GM21447 (cell line): ENCODE measurements at regions not wholly inside any gene's neighbourhood (a gene's known extent, or its start where the extent isn't known, plus 50 kb on each side); places are given as distances from the start of the nearest gene placed in this dataset.

Experiments used
- ATAC-seq: cut with Tn5 transposase; IDR thresholded peaks from one replicate; pipeline ENCODE4 v1.9.1; 2021; ENCODE audit not compliant: unreplicated experiment

DNA sequence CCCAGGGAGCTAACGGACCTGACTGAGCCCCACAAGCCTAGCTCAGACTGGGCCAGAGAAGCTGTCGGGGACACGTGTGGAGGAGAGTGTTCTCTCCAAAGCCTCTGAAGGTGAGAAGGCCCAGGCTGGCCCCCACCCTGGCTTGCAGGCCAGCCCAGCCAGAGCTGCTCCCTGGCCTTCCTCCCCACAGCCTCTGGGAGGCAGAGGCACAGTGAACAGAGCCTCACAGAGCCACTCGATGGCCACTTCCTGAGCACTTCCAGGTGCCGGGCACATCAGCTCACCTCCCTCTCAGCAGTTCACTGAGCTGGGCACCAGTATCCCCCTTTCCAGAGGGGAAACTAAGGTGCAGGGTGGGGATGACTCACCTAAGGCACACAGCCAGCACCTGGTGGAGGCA lies 109.4 kb upstream of the LINGO1 start:
- ATAC-seq = no peak

DNA sequence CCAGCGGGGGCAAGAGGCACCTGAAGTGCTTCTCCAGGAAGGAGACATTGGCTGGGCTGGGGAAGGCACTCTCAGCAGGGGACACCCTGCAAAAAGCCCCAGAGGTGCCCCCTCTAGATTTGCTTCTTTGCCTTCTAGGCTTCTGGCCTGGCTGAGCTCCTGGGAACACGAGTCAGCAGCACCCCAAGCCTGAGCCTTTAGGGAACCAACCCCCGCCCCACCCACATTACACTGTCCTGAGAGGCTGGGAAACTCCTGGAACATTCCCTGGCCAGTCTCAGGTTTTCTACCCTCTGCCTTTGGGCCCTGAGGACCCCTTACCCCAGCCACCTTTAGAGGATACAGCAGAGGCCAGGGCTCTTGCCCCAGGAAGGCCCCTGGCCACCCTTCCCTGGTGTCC lies 108.4 kb upstream of the LINGO1 start:
- ATAC-seq = no peak

DNA sequence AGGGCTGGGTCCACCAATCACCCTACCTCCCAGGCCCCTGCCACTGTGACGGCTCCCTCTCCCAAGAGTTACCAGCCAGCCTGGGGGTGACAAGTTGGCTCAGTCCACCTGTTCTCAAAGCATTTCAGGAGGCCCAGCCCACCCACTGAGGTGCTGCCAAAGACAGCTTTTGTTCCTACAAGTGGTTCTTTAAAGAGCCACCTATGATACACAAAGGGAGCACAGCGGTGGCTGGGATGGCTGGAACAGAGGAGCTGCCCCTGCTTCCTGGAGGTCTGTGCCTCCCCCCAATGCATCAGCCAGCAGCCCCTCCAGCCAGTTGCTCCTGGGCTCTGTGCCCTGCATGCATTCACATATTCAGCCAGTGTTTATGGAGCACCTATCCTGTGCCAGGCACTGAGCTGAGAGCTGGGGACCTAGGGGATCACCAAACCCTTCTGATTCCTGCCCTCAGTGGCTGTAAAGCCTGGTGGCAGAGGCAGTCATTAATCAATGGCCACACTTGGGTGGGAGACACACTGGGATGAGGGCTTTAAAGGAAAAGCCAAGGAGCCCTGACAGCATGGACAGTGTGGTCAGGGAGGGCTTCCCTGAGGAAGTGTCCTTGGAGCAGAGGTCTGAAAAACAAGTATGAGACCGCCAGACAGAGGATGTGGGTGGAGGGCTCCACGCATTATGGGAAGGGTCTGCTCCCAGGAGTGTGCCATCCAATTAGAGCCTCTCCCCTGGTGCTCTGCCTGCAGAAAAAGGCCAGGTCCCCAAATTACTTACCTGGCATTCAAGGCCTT lies 107.1 kb upstream of the LINGO1 start:
- ATAC-seq = no peak

DNA sequence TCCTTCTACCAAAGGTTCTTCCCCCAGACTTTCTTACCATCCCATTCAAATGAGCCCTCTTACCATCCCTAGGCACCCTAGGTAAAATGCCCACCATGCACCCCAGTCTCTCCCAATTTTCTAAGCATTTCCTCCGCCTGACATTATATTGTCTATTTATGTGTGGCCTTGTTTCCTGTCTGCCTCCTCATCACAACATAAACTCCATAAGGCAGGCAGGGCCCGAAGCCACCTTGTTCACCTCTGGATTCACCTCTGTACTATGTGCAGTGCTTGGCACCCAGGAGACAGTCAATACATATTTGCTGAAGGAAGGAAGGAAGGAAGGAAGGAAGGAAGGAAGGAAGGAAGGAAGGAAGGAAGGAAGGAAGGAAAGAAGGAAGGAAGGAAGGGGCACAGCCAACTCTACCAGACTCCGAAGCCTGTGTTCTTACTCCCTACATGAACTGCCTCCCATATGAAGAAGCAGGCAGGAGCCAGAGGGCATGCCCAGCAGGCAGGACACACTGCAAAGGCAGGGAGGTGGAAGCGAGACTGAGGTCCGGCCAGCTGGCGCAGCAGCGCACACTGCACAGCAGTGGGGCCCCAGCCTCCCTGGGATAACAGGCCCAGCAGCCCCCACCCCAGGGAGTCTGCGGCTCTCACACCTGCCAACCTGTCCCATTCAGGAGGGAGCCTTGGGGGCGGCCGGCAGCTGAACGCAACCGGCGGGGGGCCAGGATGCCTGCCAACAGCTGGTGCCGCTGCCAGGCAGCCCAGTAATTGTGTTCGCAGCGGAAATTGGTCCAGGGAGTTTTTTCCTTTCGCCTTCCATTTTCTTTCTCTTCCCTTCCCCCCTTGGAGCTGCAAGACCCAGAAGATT lies 106.0 kb upstream of the LINGO1 start:
- no peak for ATAC-seq

DNA sequence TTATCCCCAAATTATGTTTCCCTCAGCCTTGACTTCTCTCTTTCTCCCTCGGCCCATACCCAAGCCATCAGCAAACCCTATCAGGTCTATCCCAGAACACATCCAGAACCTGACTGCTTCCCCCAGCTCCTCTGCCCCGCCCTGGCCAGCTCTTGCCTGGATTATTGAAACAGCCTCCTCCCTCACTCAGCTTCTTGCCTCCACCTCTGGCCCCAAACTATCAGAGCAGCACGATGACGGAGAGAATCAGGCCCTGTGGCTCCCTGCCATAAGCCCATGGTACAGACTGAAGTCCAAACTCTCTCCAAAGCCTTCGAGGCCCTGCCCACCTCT lies 105.3 kb upstream of the LINGO1 start:
- ATAC-seq = no peak

DNA sequence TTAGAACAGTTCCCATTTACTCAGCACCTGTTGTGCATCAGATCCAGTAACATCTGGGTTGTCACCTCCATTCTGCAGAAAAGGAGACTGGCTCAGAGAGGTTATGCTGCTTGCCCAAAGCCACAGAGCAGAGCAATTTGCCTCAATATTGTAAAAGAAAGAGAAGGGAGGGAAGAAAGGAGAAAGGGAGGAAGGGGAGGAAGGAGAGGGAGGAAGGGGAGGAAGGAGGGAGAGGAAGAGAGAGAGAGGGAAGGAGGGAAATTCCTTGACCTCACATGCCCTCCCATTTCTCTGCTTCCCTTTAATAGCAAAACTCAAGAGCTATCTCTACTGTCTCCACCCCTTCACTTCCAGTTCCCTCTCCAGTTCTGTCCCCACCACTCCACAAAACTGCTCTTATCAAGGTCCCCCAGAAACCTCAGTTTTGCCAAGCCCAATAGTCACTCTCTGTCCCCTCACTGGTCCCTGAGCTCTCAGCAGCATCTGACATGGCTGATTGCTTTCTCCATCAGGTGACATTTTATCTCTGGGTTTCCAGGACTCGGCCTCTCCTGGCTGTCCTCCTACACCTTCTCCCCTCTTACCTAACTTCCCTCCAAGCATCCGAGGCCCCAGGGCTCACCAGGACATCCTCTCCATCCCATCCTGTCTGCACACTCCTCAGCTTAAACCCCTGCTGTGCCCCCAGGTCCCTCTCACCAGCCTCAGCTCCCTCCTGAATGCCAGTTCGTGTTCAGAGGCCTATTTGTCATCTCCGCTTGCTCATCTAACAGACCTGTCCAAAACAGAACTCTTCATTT lies 104.7 kb upstream of the LINGO1 start:
- ATAC-seq = no peak

DNA sequence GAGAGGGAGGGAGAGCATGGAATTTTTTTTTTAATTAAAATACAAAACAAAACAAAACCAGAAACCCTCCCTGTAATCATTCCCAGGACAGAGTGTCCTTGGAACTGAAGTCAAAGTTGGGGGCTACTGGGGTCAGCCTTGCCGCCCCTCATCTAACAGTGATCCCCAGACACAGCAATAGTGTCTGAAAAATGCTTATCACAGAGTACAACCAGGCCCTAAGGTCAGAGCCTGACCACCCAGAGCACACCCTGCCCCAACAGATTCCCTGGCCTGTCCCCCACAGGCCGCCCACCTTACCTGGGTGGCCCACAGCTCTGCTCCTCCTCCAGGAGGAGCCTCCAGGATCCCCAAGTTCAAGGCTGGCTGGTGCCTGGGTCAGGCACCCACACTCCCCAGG lies 101.6 kb upstream of the LINGO1 start:
- ATAC-seq = no peak

DNA sequence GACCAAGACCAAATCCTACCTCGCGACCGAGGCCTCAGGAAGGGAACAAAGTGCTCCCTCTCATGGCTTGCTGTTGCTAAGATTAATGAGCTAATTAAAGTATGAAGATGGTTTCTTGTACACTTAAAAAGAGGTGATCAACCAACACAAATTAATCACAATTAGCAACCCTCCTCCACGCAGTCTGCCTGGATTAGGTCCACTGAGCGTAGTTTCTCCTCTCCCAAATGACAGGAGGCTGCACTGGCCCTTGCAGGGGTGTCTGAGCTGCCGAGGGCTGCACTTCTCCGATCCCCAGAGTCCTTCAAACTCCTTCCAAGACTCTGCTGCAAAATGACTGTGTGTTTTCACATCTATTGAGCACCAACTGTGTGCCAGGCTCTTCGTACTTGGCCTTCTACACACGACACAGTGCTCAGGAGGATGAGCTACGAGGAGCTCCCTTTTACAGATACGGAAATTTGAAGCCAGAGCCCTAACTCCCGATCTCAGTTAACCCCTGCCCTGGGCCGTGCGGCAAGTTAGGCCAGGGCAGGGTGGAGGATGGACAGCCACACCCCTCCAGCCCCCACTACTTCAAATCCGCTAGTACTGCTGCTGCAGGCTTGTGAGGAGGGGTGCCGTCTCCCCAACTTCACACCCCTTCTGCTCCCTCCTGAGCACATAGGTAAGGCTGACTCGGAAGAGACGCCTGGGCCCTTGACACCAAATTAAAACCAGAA lies 101.0 kb upstream of the LINGO1 start:
- no peak for ATAC-seq

DNA sequence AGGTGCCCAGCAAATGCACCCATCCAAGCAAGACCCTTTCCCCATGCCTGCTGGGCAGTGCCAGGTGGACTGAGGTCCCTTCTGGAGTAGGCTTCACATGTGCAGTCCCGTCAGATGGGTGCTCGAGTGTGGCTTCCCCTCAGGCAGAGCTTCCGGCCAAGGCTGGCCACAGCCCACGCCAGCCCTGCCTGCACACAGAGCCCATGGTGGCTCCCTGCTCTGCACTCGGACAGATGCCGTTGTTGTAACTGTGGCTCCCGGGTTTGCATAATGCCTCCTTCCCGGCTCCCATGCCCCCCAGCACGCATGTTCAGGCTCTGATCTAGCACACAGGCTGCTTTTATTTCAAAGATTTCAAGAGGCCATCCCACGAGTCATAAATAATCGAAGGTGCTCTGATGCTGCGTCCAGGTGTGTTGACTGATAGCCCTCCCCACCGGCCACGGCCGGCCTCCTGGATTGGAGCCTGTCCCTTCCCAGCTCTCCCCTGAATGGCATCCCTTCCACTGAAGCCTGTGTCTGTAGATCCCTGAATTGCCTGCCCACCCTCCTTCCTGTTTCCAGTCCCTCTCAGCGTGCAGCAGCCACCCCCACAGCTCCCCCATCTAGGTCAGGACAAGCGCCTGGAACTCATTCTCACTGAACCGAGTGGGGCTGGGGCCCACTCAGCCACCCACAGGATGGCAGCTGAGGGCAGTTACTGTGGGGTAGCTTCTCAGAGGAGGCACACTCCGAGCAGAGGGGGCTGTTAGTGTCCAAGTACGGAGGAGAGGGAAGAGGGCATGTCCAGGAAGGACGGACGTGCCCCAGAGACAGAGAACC lies 100.0 kb upstream of the LINGO1 start:
- ATAC-seq = no peak

DNA sequence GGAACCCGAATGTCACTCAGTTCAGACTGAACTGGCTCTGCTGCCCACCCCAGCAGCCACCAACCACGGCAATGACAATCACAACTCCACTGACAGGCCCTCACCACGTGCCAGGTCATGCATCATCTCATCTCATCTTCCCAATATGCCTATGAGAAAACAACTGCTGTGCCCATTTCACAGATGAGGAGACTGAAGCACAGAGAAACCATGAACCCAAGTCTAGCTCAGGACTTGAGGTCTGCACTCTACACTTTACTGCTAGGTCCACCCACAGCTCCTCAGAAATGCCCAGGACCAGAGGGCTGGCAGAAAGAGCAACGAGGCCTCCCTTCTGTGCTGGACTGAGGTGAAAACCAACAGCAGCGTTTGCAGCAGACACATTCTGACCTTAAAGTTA lies 99.2 kb upstream of the LINGO1 start:
- ATAC-seq = no peak

DNA sequence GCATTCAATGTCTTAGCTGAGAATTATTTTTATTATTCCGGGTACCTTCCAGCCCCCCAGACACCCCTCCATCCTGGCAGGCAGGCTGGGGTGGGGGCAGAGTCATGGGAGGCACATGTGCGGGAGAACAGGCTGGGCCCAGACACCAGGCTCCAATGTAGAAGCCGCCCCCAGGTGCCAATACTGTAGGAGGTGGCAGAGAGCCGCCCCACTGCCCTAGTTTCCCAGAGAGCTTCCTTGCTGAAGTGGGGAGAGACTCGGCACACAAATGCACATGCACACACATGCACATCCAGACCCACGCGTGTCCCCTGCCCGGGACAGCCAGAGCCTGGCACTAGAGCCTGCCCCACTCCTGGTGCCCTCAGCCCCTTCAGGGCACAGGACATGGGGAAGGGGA lies 98.4 kb upstream of the LINGO1 start:
- no peak for ATAC-seq

DNA sequence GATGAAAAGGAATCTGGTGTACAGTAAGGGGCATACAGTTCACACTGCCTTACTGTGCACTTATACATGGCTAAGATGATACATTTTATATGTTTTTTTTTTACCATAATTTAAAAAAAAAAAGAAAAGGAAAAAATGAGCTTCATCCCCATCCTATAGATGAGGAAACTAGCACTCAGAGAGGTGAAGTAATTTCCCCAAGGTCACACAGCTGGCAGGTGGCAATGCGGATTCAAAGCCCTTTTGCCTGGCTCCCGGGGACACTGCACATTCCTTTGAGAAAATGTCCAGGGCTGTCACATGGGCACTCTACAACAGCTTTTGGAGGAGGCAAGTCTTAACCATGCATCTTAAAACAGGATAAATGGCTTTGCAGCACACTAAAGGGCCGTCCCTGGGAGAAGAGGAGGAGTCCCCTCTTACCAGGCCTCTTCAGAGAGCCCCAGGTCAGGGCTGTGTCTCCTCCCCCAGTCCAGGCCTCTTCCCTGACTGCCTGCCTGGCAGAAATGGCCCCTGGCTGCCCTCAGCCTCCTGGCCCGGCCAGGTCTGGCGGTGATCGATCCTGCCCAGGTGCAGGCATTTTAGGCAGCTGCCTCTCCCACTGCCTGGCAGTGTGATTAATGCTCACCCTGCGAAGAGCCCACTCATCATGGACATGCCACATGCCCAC lies 95.1 kb upstream of the LINGO1 start:
- no peak for ATAC-seq

DNA sequence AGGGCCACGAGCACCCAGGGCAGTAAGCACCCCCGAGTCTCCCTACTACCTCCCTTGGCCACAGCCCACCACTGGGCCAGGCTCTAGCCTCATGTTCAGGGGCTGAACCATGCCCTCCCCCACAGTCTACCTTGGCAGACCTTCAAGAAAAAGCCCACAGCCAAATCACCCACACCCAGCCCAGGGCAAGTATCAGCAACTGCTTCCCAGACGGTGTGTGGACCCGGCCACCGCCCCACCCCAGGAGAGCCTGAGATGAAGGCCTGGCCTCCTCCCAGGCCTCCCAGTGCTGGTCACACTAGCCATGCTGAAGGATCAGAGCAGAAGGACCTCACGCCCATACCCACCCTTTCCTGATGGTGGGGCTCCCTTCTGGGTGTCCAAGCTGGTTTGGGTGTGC lies 92.0 kb upstream of the LINGO1 start:
- no peak for ATAC-seq

DNA sequence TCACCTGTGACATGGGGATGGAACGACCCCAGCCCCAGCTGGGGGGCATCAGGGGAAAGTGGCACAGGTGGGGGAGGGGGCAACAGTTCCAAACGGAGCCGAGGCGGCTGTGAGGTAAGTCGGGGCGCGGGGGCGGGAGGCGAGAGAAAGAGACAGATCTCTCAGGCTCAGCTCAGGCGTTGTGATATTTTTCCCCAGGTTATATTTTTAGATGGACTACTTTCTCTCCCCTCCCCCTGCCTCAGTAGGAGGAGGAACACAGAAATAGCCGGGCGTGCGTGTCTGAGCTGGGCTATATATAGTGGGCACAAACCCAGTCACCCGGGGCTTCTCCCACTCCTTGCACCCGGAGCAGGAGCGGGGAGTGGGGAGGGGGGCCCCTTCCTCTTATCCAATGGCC lies 91.0 kb upstream of the LINGO1 start:
- no peak for ATAC-seq

DNA sequence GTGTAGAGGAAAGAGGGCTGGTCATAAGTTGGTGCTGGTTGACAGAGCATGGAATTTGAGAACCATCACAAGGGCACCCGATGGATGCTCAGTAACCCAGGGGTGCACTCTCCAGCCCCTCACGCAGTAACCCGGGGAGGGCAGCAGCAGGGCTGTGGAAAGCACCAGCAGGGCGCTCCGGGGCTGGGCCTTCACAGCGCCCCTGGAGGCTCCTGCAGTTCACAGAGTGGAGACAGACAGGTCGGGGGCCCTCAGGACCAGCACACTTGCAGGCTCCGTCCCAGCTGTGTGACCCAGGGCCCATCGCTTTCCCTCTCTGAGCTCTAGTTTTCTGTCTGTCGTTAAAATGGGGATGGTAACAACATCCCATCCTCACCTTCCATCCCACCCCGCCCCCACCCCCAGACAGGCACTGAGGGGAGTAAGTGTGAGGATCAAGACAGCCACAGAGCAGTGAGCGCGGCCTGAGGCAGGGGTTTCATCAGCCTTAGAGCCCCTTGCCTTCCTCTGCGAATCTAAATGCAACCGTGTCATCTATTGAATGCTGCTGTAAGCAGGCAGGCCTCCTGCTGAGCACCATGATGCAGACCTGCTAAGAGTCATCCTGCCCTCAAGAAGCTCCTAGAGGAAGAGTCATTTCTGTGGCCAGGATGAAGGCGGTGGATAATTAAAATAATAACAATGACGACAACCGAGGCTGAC lies 90.2 kb upstream of the LINGO1 start:
- no peak for ATAC-seq

DNA sequence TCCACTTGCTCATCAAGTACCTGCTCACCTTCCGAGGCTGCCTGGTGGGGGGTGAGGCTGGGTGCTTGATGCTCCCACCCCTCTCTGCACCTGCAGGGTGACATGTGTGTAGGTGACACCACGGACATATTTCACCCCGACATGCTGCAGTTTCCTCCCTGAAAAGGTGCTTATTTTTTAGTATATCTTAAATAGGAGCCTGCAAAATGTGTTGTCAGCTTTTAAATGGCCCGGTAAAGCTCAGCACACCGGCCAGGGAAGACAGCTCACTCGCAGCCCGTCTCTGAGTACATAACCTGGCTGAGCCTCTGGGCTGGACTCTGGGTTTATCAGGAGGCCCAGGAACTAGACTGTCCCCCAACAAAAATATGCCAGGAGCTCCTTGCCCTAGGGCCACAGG lies 89.3 kb upstream of the LINGO1 start:
- no peak for ATAC-seq

DNA sequence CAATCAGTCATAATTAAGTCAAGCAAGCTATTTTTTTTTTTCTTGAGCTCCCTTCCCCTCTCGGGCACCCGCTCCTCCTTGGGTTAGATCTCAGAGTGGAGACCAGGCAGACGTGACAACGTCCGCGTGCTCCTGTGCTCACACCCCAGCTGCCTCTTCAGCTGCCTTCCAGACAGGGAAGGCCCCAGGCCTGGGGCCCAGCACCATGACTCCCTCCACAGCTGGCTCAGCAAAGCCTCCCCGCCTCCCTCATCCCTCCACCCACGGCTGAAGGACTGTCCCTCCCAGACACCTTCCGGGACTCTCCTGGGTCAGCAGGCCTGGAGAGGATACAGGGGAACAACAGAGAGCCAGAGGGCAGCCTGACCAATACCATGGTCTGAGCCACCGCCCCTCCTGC lies 87.9 kb upstream of the LINGO1 start:
- ATAC-seq = no peak

DNA sequence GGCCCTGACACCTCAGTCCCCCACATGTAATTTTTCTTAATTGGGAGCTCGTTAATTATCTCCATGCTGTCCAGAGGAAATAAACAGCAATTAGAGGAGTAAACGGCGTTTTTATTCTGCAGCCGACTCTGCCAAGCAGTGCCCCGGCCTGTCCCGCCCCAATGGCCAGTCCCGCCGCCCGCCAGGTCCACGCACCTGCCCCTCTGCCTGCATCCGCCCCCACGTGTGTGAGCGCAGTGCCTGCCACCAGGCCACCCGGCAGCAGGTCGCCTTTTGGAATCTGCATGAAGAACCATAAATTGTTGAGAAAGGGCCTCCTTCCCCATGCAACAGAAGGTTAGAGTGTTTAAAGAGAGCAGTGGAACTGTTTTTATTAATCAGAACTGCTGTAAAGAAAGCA lies 87.5 kb upstream of the LINGO1 start:
- ATAC-seq = no peak

DNA sequence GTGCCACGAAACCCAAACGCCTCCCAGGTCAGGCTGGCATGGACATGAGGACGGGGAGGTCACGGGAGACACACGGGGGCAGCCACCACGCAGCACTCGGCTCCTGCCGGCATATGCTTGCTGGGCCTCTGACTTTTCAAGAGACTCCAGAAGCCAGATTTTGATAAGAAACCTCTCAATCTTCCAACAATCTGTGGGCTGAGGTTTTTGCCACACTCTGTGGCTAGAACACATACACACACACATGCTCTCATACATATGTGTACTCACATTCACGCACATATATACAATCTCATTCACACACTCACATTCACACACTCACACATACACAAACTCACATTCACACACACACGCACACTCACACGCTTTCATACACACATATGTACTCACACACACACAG lies 86.7 kb upstream of the LINGO1 start:
- ATAC-seq = no peak
